GM12872 (cell line): ENCODE measurements at regions not wholly inside any gene's neighbourhood (a gene's known extent, or its start where the extent isn't known, plus 50 kb on each side); places are given as distances from the start of the nearest gene placed in this dataset.

Experiments
- CTCF ChIP-seq: IDR thresholded peaks from 3 replicates; pipeline ENCODE4 v1.5.1; 2011; ENCODE audit warnings: low read depth, mild to moderate bottlenecking, low read length, moderate library complexity; ENCODE audit not compliant: insufficient read depth

- no peak for TF ChIP-seq CTCF
Observed at GRCh38 chr2:153101187-153101586, 377.4 kb downstream of the RPRM start.

GRCh38 chr2:153100151-153100550, 378.4 kb downstream of the RPRM start:
- TF ChIP-seq CTCF = no peak

- TF ChIP-seq CTCF = no peak
Observed at GRCh38 chr2:153098073-153098472, 379.7 kb downstream of the ARL6IP6 start.

GRCh38 chr2:153096272-153096671, 377.9 kb downstream of the ARL6IP6 start:
- no peak for TF ChIP-seq CTCF

GRCh38 chr2:153091344-153091743, 372.9 kb downstream of the ARL6IP6 start:
- no peak for TF ChIP-seq CTCF

- no peak for TF ChIP-seq CTCF
Observed at GRCh38 chr2:153079315-153079714, 360.9 kb downstream of the ARL6IP6 start.

- TF ChIP-seq CTCF = no peak
Observed at GRCh38 chr2:153077311-153077710, 358.9 kb downstream of the ARL6IP6 start.

- no peak for TF ChIP-seq CTCF
Observed at GRCh38 chr2:153074207-153074606, 355.8 kb downstream of the ARL6IP6 start.
